ENCODE measurements at regions not wholly inside any gene's neighbourhood (a gene's known extent, or its start where the extent isn't known, plus 50 kb on each side); places are given as distances from the start of the nearest gene placed in this dataset.
"Not testable (repeated sequence)": the region's sequence is repeated elsewhere in the genome, so short reads cannot be mapped to it uniquely, and the experiment has no call there.

GRCh38 chr2:138931284-138932256, 151.4 kb upstream of the NXPH2 start:
- no peak for DNase-seq (ENCODE audit: low spot score)

- no peak for DNase-seq (ENCODE audit: low spot score)
These were observed 150.4 kb upstream of the NXPH2 start for GRCh38 chr2:138930571-138930970.

- DNase-seq (ENCODE audit: low spot score), result no peak
These were observed 148.3 kb upstream of the NXPH2 start for GRCh38 chr2:138928374-138929021.

GRCh38 chr2:138922973-138923563, 142.9 kb upstream of the NXPH2 start:
- DNase-seq (ENCODE audit: low spot score), result no peak

- DNase-seq (ENCODE audit: low spot score), result no peak
These were observed 139.0 kb upstream of the NXPH2 start for GRCh38 chr2:138919120-138919747.

GRCh38 chr2:138910427-138910826, 130.2 kb upstream of the NXPH2 start:
- DNase-seq (ENCODE audit: low spot score), result no peak

- no peak for DNase-seq (ENCODE audit: low spot score)
These were observed 126.4 kb upstream of the NXPH2 start for GRCh38 chr2:138906549-138906948.

- DNase-seq (ENCODE audit: low spot score), result no peak
These were observed 122.2 kb upstream of the NXPH2 start for GRCh38 chr2:138902239-138902871.

- DNase-seq (ENCODE audit: low spot score), result no peak
These were observed 121.3 kb upstream of the NXPH2 start for GRCh38 chr2:138901530-138901929.

- no peak for DNase-seq (ENCODE audit: low spot score)
These were observed 118.7 kb upstream of the NXPH2 start for GRCh38 chr2:138898855-138899254.

- DNase-seq (ENCODE audit: low spot score), result no peak
These were observed 117.1 kb upstream of the NXPH2 start for GRCh38 chr2:138897274-138897673.

- no peak for DNase-seq (ENCODE audit: low spot score)
These were observed 113.6 kb upstream of the NXPH2 start for GRCh38 chr2:138893746-138894145.

GRCh38 chr2:138881126-138881525, 100.9 kb upstream of the NXPH2 start:
- no peak for DNase-seq (ENCODE audit: low spot score)

- DNase-seq (ENCODE audit: low spot score), result no peak
These were observed 99.7 kb upstream of the NXPH2 start for GRCh38 chr2:138879931-138880330.

GRCh38 chr2:138877421-138877820, 97.2 kb upstream of the NXPH2 start:
- no peak for DNase-seq (ENCODE audit: low spot score)

- no peak for DNase-seq (ENCODE audit: low spot score)
These were observed 94.1 kb upstream of the NXPH2 start for GRCh38 chr2:138874251-138874650.

GRCh38 chr2:138872116-138872515, 91.9 kb upstream of the NXPH2 start:
- not testable (repeated sequence) for DNase-seq (ENCODE audit: low spot score)

GRCh38 chr2:138871312-138871711, 91.1 kb upstream of the NXPH2 start:
- no peak for DNase-seq (ENCODE audit: low spot score)

GRCh38 chr2:138867341-138867740, 87.2 kb upstream of the NXPH2 start:
- no peak for DNase-seq (ENCODE audit: low spot score)

- DNase-seq (ENCODE audit: low spot score), result no peak
These were observed 86.6 kb upstream of the NXPH2 start for GRCh38 chr2:138866797-138867196.

GRCh38 chr2:138853761-138854160, 73.6 kb upstream of the NXPH2 start:
- DNase-seq (ENCODE audit: low spot score), result no peak

GRCh38 chr2:138853296-138853695, 73.1 kb upstream of the NXPH2 start:
- DNase-seq (ENCODE audit: low spot score), result no peak

Data from mucosa of gallbladder (tissue), 1 donor.